CD4-positive, alpha-beta T cell (primary cell): ENCODE measurements at regions not wholly inside any gene's neighbourhood (a gene's known extent, or its start where the extent isn't known, plus 50 kb on each side); places are given as distances from the start of the nearest gene placed in this dataset.

Experiments
- ATAC-seq: fragments of 200-7000 bp; cut with Tn5 transposase; one replicate; pipeline ENCODE4 v1.10.0; 2022; ENCODE audit warnings: mild to moderate bottlenecking; ENCODE audit not compliant: poor library complexity
- CTCF ChIA-PET: fragments of 350-600 bp; sonication (Branson Sonifier 250); formaldehyde crosslinking; loops from one replicate; lab custom pipeline; 2021; ENCODE audit warnings: antibody characterized with exemption, inconsistent platforms; lab: Charles Lee
- POLR2A ChIA-PET: fragments of 350-600 bp; sonication (Branson Sonifier 250); formaldehyde crosslinking; loops from one replicate; lab custom pipeline; 2021; ENCODE audit warnings: antibody characterized with exemption, inconsistent platforms; lab: Charles Lee
- DNase-seq, 14 experiments: peaks; one replicate each; pipeline ENCODE4 v3.0.0-alpha.2; 2013 to 2020; ENCODE audit warnings: mixed read lengths in 2 of 14
- H3K27ac ChIP-seq, 2 donors: one replicate each; pipeline versions ENCODE4 v1.5.1 to v1.7.0; 2013; ENCODE audit warnings: low read length in 2 of 2, low read depth in 1 of 2, mild to moderate bottlenecking in 1 of 2
- H3K27me3 ChIP-seq, 2 experiments: 1 replicate in 1 of 2; 2 replicates in 1 of 2; pipeline versions ENCODE4 v1.6.1 to v1.7.0; 2013; ENCODE audit warnings: low read length in 2 of 2, control low read depth in 1 of 2, mild to moderate bottlenecking in 1 of 2, moderate library complexity in 1 of 2; ENCODE audit not compliant: insufficient read depth in 2 of 2, control insufficient read depth in 1 of 2
- H3K36me3 ChIP-seq: one replicate; pipeline ENCODE4 v1.6.1; 2013; ENCODE audit warnings: low read length, control low read depth; ENCODE audit not compliant: insufficient read depth
- H3K4me1 ChIP-seq: one replicate; pipeline ENCODE4 v1.6.1; 2013; ENCODE audit warnings: low read length, control low read depth; ENCODE audit not compliant: insufficient read depth
- H3K4me3 ChIP-seq: one replicate; pipeline ENCODE4 v1.5.1; 2013; ENCODE audit warnings: mild to moderate bottlenecking, low read length, moderate library complexity
- H3K9me3 ChIP-seq, 2 experiments: 1 replicate in 1 of 2; 2 replicates in 1 of 2; pipeline versions ENCODE4 v1.6.1 to v1.7.0; 2013; ENCODE audit warnings: low read length in 2 of 2, mild to moderate bottlenecking in 2 of 2, control low read depth in 1 of 2, moderate library complexity in 1 of 2; ENCODE audit not compliant: control insufficient read depth in 1 of 2, insufficient read depth in 1 of 2
- H3K27ac Mint-ChIP-seq: one replicate; pipeline ENCODE4 v1.8.0; 2020; ENCODE audit warnings: mixed read lengths
- H3K27me3 Mint-ChIP-seq: one replicate; pipeline ENCODE4 v1.8.0; 2021; ENCODE audit warnings: mixed read lengths
- H3K36me3 Mint-ChIP-seq: one replicate; pipeline ENCODE4 v1.8.0; 2021; ENCODE audit warnings: low read depth, mixed read lengths
- H3K4me1 Mint-ChIP-seq: one replicate; pipeline ENCODE4 v1.8.0; 2021; ENCODE audit warnings: low read depth, mixed read lengths
- H3K4me3 Mint-ChIP-seq: one replicate; pipeline ENCODE4 v1.8.0; 2020; ENCODE audit warnings: mild to moderate bottlenecking, mixed read lengths
- H3K9me3 Mint-ChIP-seq: one replicate; pipeline ENCODE4 v1.8.0; 2020; ENCODE audit warnings: mixed read lengths
- CTCF ChIP-seq: fragments of 200-600 bp; IDR thresholded peaks from one replicate; pipeline ENCODE4 v1.8.0; 2022; ENCODE audit warnings: antibody characterized with exemption, mild to moderate bottlenecking
- intact Hi-C, 2 experiments: fragments of 100-400 bp; cut with DNase I in 1 of 2; cut with micrococcal nuclease in 1 of 2; formaldehyde crosslinking; loops; one replicate each; pipeline versions ENCODE4 v1.15.1 to v1.9.0; 2023 to 2025; cut with DNase I, micrococcal nuclease

GRCh38 chr7:68411742-68412141, 1186.5 kb upstream of the AUTS2 start:
- Mint-ChIP-seq H3K4me3 (no peak overlapping the region), H3K27me3 (no peaks in the 10 kb centered on the region), H3K4me1 (no peaks in the 10 kb centered on the region), H3K36me3 (no peaks in the 10 kb centered on the region), H3K27ac (no peak overlapping the region), H3K9me3 (peaks cover 10% of the 10 kb centered on the region)
- Histone ChIP-seq H3K27ac (no peak overlapping the region), H3K27me3 (no peaks in the 10 kb centered on the region), H3K4me3 (no peak overlapping the region), H3K4me1 (no peaks in the 10 kb centered on the region), H3K36me3 (no peaks in the 10 kb centered on the region), H3K9me3 (peaks cover 0 to 6% of the 10 kb centered on the region in 2 experiments)
- CTCF ChIA-PET: no interaction called here
- no peak for TF ChIP-seq CTCF
- intact Hi-C loops: no loop called here
- POLR2A ChIA-PET: no interaction called here
- DNase-seq: no peak
- no peak for ATAC-seq

GRCh38 chr7:68414631-68415425, 1183.4 kb upstream of the AUTS2 start:
- no peaks in the 10 kb centered on the region for H3K36me3 Mint-ChIP-seq
- no peak overlapping the region for H3K4me3 Mint-ChIP-seq
- ChIA-PET POLR2A (no interaction called here), CTCF (no interaction called here)
- no peak for TF ChIP-seq CTCF
- DNase-seq (no peak), ATAC-seq (no peak)
- H3K9me3 Mint-ChIP-seq: peaks cover 22% of the 10 kb centered on the region
- no peak overlapping the region for H3K27ac ChIP-seq
- no peaks in the 10 kb centered on the region for H3K27me3 ChIP-seq
- intact Hi-C loops: no loop called here
- no peak overlapping the region for H3K4me3 ChIP-seq
- H3K27ac Mint-ChIP-seq: no peak overlapping the region
- no peaks in the 10 kb centered on the region for H3K36me3 ChIP-seq
- no peaks in the 10 kb centered on the region for H3K27me3 Mint-ChIP-seq
- no peaks in the 10 kb centered on the region for H3K4me1 ChIP-seq
- peaks cover 0 to 6% of the 10 kb centered on the region in 2 experiments for H3K9me3 ChIP-seq
- H3K4me1 Mint-ChIP-seq: no peaks in the 10 kb centered on the region

GRCh38 chr7:68417002-68417401, 1181.3 kb upstream of the AUTS2 start:
- H3K27ac ChIP-seq: no peak overlapping the region
- Mint-ChIP-seq H3K4me1 (no peaks in the 10 kb centered on the region), H3K27ac (no peak overlapping the region), H3K9me3 (peaks cover 20% of the 10 kb centered on the region), H3K36me3 (no peaks in the 10 kb centered on the region), H3K4me3 (no peak overlapping the region), H3K27me3 (no peaks in the 10 kb centered on the region)
- no peaks in the 10 kb centered on the region for H3K36me3 ChIP-seq
- H3K27me3 ChIP-seq: no peaks in the 10 kb centered on the region
- ChIA-PET POLR2A (no interaction called here), CTCF (no interaction called here)
- H3K4me1 ChIP-seq: no peaks in the 10 kb centered on the region
- TF ChIP-seq CTCF: no peak
- no peak for ATAC-seq
- no peak for DNase-seq
- intact Hi-C loops: no loop called here
- H3K4me3 ChIP-seq: no peak overlapping the region
- H3K9me3 ChIP-seq: peaks cover 0 to 10% of the 10 kb centered on the region in 2 experiments
